Adrenal gland (tissue), 5 donors: ENCODE measurements at regions not wholly inside any gene's neighbourhood (a gene's known extent, or its start where the extent isn't known, plus 50 kb on each side); places are given as distances from the start of the nearest gene placed in this dataset.

Experiments
- POLR2A ChIP-seq, 2 donors: fragments of 450-650 bp; IDR thresholded peaks; one replicate each; pipeline ENCODE4 v1.6.1; 2017; ENCODE audit warnings: antibody characterized with exemption in 2 of 2, mild to moderate bottlenecking in 2 of 2, moderate library complexity in 1 of 2
- TF ChIP-seq, protein P1 (sequence below), 6 experiments: fragments of 450-650 bp in 4 of 6; fragments of 200-600 bp in 2 of 6; sonication (generic) in 1 of 6; IDR thresholded peaks; 1 replicate in 5 of 6; 2 replicates in 1 of 6; pipeline versions ENCODE4 v1.5.1 to v1.8.0; 2016 to 2021; ENCODE audit warnings: antibody characterized with exemption in 6 of 6, mild to moderate bottlenecking in 2 of 6, moderate library complexity in 1 of 6
- donor health status: DM: no; HTN: no; CAD: no.

DNA sequence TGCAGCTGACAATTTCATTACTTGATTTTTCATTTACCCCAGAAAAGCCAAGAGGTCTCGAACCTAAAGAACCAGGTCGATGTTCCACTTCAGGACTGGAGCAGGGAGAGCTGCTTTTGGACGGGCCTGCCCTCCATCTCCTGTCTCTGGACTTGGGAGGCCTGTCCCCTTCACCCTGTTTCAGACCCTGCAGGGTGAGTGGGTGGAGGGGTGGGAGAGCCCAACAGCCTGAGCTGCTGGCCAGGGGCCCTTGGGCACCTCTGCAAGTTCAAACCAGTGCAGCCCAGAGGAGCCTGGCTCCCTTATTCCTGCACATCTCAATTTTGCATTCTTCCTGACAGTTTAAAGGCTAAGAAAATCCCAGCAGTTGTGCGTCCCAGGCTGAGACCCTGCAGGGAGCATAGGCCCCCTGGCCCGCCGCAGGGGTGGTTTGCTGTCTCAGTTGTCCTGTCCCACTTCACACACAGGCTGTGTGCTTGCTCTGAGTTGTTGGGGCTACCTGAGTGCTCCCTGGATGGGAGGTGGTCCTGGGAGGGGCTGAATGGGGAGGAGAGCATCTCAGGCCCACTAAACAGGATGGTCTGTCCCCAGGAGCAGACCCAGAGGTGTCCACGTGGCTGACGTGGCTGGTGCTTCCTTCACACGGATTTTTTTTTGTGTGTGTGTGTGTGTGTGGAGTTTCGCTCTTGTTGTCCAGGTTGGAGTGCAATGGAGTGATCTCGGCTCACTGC is 443.7 kb downstream of the PTPRU start:
- TF ChIP-seq, protein P1, sequence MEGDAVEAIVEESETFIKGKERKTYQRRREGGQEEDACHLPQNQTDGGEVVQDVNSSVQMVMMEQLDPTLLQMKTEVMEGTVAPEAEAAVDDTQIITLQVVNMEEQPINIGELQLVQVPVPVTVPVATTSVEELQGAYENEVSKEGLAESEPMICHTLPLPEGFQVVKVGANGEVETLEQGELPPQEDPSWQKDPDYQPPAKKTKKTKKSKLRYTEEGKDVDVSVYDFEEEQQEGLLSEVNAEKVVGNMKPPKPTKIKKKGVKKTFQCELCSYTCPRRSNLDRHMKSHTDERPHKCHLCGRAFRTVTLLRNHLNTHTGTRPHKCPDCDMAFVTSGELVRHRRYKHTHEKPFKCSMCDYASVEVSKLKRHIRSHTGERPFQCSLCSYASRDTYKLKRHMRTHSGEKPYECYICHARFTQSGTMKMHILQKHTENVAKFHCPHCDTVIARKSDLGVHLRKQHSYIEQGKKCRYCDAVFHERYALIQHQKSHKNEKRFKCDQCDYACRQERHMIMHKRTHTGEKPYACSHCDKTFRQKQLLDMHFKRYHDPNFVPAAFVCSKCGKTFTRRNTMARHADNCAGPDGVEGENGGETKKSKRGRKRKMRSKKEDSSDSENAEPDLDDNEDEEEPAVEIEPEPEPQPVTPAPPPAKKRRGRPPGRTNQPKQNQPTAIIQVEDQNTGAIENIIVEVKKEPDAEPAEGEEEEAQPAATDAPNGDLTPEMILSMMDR (IDR thresholded peaks at IDR 0.05) = no peak
- no peak for TF ChIP-seq POLR2A (IDR thresholded peaks at IDR 0.05)
